B cell (primary cell): ENCODE measurements at regions not wholly inside any gene's neighbourhood (a gene's known extent, or its start where the extent isn't known, plus 50 kb on each side); places are given as distances from the start of the nearest gene placed in this dataset.

Experiments used
- ATAC-seq: fragments of 200-7000 bp; cut with Tn5 transposase; one replicate; pipeline ENCODE4 v1.10.0; 2021; ENCODE audit warnings: low read depth, mild to moderate bottlenecking, moderate number of reproducible peaks, moderate library complexity
- CTCF ChIA-PET: fragments of 350-600 bp; sonication (Branson Sonifier 250); formaldehyde crosslinking; loops from one replicate; lab custom pipeline; 2021; ENCODE audit warnings: antibody characterized with exemption, inconsistent platforms; lab: Charles Lee
- POLR2A ChIA-PET: fragments of 350-600 bp; sonication (Branson Sonifier 250); formaldehyde crosslinking; loops from one replicate; lab custom pipeline; 2021; ENCODE audit warnings: antibody characterized with exemption; lab: Charles Lee
- DNase-seq: peaks from one replicate; pipeline ENCODE4 v3.0.0; 2013
- H2AFZ ChIP-seq: 2 replicates; pipeline ENCODE4 v1.6.1; 2012; ENCODE audit warnings: mild to moderate bottlenecking, low read depth, low read length; ENCODE audit not compliant: insufficient read depth, poor library complexity, severe bottlenecking
- H3K27ac ChIP-seq, 2 donors: 1 replicate in 1 of 2; 2 replicates in 1 of 2; pipeline ENCODE4 v1.5.1; 2012 to 2013; ENCODE audit warnings: low read length in 2 of 2, mild to moderate bottlenecking in 2 of 2, moderate library complexity in 1 of 2
- H3K27me3 ChIP-seq, 4 experiments: fragments of 200-600 bp in 1 of 4; sonication (generic) in 1 of 4; replicated peaks in 1 of 4; 1 replicate in 2 of 4; 2 replicates in 2 of 4; pipeline versions ENCODE4 v1.6.1 to v1.7.0; 2013 to 2016; ENCODE audit warnings: low read length in 3 of 4, mild to moderate bottlenecking in 2 of 4, mixed read lengths in 1 of 4, moderate library complexity in 1 of 4; ENCODE audit not compliant: insufficient read depth in 4 of 4, control insufficient read depth in 3 of 4; ENCODE audit errors: control extremely low read depth in 1 of 4
- H3K36me3 ChIP-seq, 2 experiments: replicated peaks in 1 of 2; 1 replicate in 1 of 2; 2 replicates in 1 of 2; pipeline versions ENCODE4 v1.6.1 to v1.7.1; 2013; ENCODE audit warnings: low read length in 1 of 2; ENCODE audit not compliant: insufficient read depth in 2 of 2, control insufficient read depth in 1 of 2; ENCODE audit errors: control extremely low read depth in 1 of 2, extremely low read depth in 1 of 2
- H3K4me1 ChIP-seq, 2 donors: fragments of 200-600 bp in 1 of 2; sonication (generic) in 1 of 2; 1 replicate in 1 of 2; 2 replicates in 1 of 2; pipeline versions ENCODE4 v1.5.1 to v1.6.1; 2013 to 2017; ENCODE audit warnings: low read length in 2 of 2; ENCODE audit not compliant: control insufficient read depth in 2 of 2, insufficient read depth in 2 of 2
- H3K4me2 ChIP-seq: replicated peaks from 2 replicates; pipeline ENCODE3; 2012; ENCODE audit warnings: mild to moderate bottlenecking, low read depth, low read length; ENCODE audit not compliant: poor library complexity, severe bottlenecking
- H3K4me3 ChIP-seq, 5 experiments: fragments of 200-600 bp in 1 of 5; sonication (generic) in 1 of 5; 1 replicate in 3 of 5; 2 replicates in 2 of 5; pipeline versions ENCODE4 v1.5.1 to v1.7.0; 2011 to 2016; ENCODE audit warnings: low read length in 4 of 5, mild to moderate bottlenecking in 4 of 5, low read depth in 2 of 5, control low read depth in 1 of 5, moderate library complexity in 1 of 5; ENCODE audit not compliant: insufficient read depth in 1 of 5; ENCODE audit errors: control extremely low read depth in 1 of 5, extremely low read depth in 1 of 5
- H3K79me2 ChIP-seq: fragments of 200-600 bp; sonication (generic); one replicate; pipeline ENCODE4 v1.6.0; 2016; ENCODE audit warnings: low read length; ENCODE audit not compliant: control insufficient read depth, insufficient read depth
- H3K9ac ChIP-seq: fragments of 200-600 bp; sonication (generic); 2 replicates; pipeline ENCODE4 v1.6.1; 2017; ENCODE audit warnings: mild to moderate bottlenecking, low read length, moderate library complexity
- H3K9me3 ChIP-seq, 3 donors: one replicate each; pipeline versions ENCODE4 v1.6.1 to v1.7.1; 2013; ENCODE audit warnings: low read length in 2 of 3; ENCODE audit not compliant: control insufficient read depth in 2 of 3, insufficient read depth in 1 of 3; ENCODE audit errors: control extremely low read depth in 1 of 3
- H4K20me1 ChIP-seq: 2 replicates; pipeline ENCODE4 v1.6.0; 2012; ENCODE audit warnings: mild to moderate bottlenecking, low read length; ENCODE audit not compliant: insufficient read depth, control insufficient read depth, poor library complexity, severe bottlenecking
- H3K27ac Mint-ChIP-seq: one replicate; pipeline ENCODE4 v1.8.0; 2021; ENCODE audit warnings: mixed read lengths
- H3K27me3 Mint-ChIP-seq: one replicate; pipeline ENCODE4 v1.8.0; 2021; ENCODE audit warnings: mixed read lengths
- H3K4me1 Mint-ChIP-seq: one replicate; pipeline ENCODE4 v1.8.0; 2021; ENCODE audit warnings: mixed read lengths
- H3K4me3 Mint-ChIP-seq: one replicate; pipeline ENCODE4 v1.8.0; 2021; ENCODE audit warnings: mixed read lengths
- H3K9me3 Mint-ChIP-seq: one replicate; pipeline ENCODE4 v1.8.0; 2022; ENCODE audit warnings: mixed read lengths; ENCODE audit not compliant: insufficient read depth
- EZH2 ChIP-seq: IDR thresholded peaks from 2 replicates; pipeline ENCODE4 v1.6.1; 2012; ENCODE audit warnings: borderline replicate concordance, low read depth, mild to moderate bottlenecking, moderate library complexity, low read length; ENCODE audit not compliant: insufficient read depth, poor library complexity, severe bottlenecking
- WGBS: methylation state at CpG from one replicate; pipeline ENCODE4 v1.1.5; 2013; ENCODE audit warnings: missing lambda C conversion rate; ENCODE audit not compliant: insufficient coverage; 5-methylcytosine and 5-hydroxymethylcytosine counted together
- intact Hi-C: fragments of 100-400 bp; cut with micrococcal nuclease; formaldehyde crosslinking; loops from one replicate; pipeline ENCODE4 v1.10.0; 2022
- TF ChIP-seq, protein P1 (sequence below): fragments of 200-600 bp; IDR thresholded peaks from one replicate; pipeline ENCODE4 v1.8.0; 2022; ENCODE audit warnings: antibody characterized with exemption, mild to moderate bottlenecking

DNA sequence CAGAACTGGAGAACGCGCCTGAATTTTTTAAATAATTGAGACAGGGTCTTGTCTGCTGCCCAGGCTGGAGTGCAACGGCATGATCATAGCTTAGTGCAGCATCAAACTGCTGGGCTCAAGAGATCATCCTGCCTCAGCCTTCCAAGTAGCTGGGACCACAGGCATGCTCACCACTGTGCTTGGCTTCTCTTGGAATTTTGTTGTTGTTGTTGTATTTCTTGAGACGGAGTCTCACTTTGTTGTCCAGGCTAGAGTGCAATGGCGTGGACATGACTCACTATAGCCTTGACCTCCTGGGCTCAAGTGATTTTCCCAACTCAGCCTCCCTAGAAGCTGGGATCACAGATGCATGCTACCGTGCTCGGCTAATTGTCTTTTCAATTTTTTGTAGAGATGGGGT, 58.4 kb upstream of the DAB2IP start:
- no peaks in the 10 kb centered on the region for H3K4me1 Mint-ChIP-seq
- H3K4me2 ChIP-seq = no peak overlapping the region
- POLR2A ChIA-PET = no interaction called here
- intact Hi-C loops = no loop called here
- H3K4me1 ChIP-seq = no peaks in the 10 kb centered on the region
- H3K4me3 Mint-ChIP-seq = no peak overlapping the region
- no peaks in the 10 kb centered on the region for H3K36me3 ChIP-seq
- DNase-seq = no peak
- H4K20me1 ChIP-seq = no peaks in the 10 kb centered on the region
- 100% methylated on average over 5 of the region's 7 CpGs for WGBS
- no peaks in the 10 kb centered on the region for H3K79me2 ChIP-seq
- no peak overlapping the region for H3K4me3 ChIP-seq
- no peak for ATAC-seq
- peaks cover 5% of the 10 kb centered on the region for H3K9me3 Mint-ChIP-seq
- H3K9ac ChIP-seq = no peak overlapping the region
- H3K27ac ChIP-seq = no peak overlapping the region
- H2AFZ ChIP-seq = no peak overlapping the region
- H3K9me3 ChIP-seq = peaks cover 2 to 7% (median 6%) of the 10 kb centered on the region in 3 donors
- TF ChIP-seq, protein P1, sequence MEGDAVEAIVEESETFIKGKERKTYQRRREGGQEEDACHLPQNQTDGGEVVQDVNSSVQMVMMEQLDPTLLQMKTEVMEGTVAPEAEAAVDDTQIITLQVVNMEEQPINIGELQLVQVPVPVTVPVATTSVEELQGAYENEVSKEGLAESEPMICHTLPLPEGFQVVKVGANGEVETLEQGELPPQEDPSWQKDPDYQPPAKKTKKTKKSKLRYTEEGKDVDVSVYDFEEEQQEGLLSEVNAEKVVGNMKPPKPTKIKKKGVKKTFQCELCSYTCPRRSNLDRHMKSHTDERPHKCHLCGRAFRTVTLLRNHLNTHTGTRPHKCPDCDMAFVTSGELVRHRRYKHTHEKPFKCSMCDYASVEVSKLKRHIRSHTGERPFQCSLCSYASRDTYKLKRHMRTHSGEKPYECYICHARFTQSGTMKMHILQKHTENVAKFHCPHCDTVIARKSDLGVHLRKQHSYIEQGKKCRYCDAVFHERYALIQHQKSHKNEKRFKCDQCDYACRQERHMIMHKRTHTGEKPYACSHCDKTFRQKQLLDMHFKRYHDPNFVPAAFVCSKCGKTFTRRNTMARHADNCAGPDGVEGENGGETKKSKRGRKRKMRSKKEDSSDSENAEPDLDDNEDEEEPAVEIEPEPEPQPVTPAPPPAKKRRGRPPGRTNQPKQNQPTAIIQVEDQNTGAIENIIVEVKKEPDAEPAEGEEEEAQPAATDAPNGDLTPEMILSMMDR = no peak
- TF ChIP-seq EZH2 = no peak
- H3K27me3 ChIP-seq = peaks cover 0 to 27% (median 8%) of the 10 kb centered on the region in 4 experiments
- H3K27ac Mint-ChIP-seq = no peak overlapping the region
- CTCF ChIA-PET = no interaction called here
- H3K27me3 Mint-ChIP-seq = peaks cover 57% of the 10 kb centered on the region

DNA sequence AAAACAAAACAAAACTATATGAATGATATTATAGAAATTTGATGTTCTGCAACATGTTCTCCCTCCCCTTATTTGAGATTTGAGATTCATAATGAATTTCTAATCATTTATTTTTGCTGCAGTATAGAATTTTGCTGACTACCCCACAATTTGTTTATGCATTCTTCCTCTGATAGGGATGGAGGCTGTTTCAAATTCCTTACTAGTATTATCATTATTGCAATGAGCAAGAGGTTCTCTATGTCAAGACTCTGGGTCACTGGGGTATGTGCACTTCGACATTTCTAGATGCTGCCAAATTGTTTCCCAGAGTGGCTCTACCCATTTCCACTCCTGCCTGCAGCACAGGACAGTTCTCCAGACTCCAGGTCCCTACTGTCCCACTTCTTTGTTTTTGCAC, 54.9 kb upstream of the DAB2IP start:
- no peaks in the 10 kb centered on the region for H4K20me1 ChIP-seq
- H3K4me1 ChIP-seq = peaks cover 8 to 14% of the 10 kb centered on the region in 2 donors
- no peak overlapping the region for H3K9ac ChIP-seq
- POLR2A ChIA-PET = no interaction called here
- intact Hi-C loops = no loop called here
- no CpG with 5 or more reads among the region's 1 CpG for WGBS
- peaks cover 2 to 18% (median 6%) of the 10 kb centered on the region in 3 donors for H3K9me3 ChIP-seq
- no peaks in the 10 kb centered on the region for H3K79me2 ChIP-seq
- H3K4me3 Mint-ChIP-seq = no peak overlapping the region
- peaks cover 0 to 43% (median 23%) of the 10 kb centered on the region in 4 experiments for H3K27me3 ChIP-seq
- H3K27ac Mint-ChIP-seq = no peak overlapping the region
- CTCF ChIA-PET = no interaction called here
- H3K4me1 Mint-ChIP-seq = peaks cover 4% of the 10 kb centered on the region
- no peak for ATAC-seq
- TF ChIP-seq EZH2 = no peak
- TF ChIP-seq, protein P1 = no peak
- no peak overlapping the region for H3K4me2 ChIP-seq
- H2AFZ ChIP-seq = no peak overlapping the region
- DNase-seq = no peak
- H3K36me3 ChIP-seq = no peaks in the 10 kb centered on the region
- H3K27ac ChIP-seq = no peak overlapping the region
- no peak overlapping the region for H3K4me3 ChIP-seq
- peaks cover 5% of the 10 kb centered on the region for H3K9me3 Mint-ChIP-seq
- H3K27me3 Mint-ChIP-seq = peaks cover 49% of the 10 kb centered on the region
